K562 (cell line): ENCODE measurements at regions not wholly inside any gene's neighbourhood (a gene's known extent, or its start where the extent isn't known, plus 50 kb on each side); places are given as distances from the start of the nearest gene placed in this dataset.

Experiments used
- EP300 ChIP-seq: IDR thresholded peaks from 2 replicates; pipeline ENCODE4 v1.6.1; 2012; ENCODE audit warnings: low read length, improper control_type of control experiment
- TF ChIP-seq, protein P1 (sequence below), 3 experiments: IDR thresholded peaks in 2 of 3; conservative IDR thresholded peaks in 1 of 3; 2 replicates each; pipeline ENCODE4 v1.5.1; 2011 to 2012; ENCODE audit warnings: low read length in 3 of 3, mild to moderate bottlenecking in 3 of 3, control low read depth in 2 of 3, improper control_type of control experiment in 1 of 3, inconsistent platforms in 1 of 3, low read depth in 1 of 3, mixed read lengths in 1 of 3, moderate library complexity in 1 of 3; ENCODE audit not compliant: insufficient read depth in 2 of 3
- TF ChIP-seq, protein P2 (sequence below): fragments of 250-450 bp; sonication (Bioruptor Pico); IDR thresholded peaks from 2 replicates; pipeline ENCODE4 v1.4.0; 2020; ENCODE audit warnings: mild to moderate bottlenecking, moderate library complexity
- TF ChIP-seq, protein P3 (sequence below): fragments of 450-650 bp; IDR thresholded peaks from 2 replicates; pipeline ENCODE4 v1.6.1; 2016; ENCODE audit warnings: low read depth

DNA sequence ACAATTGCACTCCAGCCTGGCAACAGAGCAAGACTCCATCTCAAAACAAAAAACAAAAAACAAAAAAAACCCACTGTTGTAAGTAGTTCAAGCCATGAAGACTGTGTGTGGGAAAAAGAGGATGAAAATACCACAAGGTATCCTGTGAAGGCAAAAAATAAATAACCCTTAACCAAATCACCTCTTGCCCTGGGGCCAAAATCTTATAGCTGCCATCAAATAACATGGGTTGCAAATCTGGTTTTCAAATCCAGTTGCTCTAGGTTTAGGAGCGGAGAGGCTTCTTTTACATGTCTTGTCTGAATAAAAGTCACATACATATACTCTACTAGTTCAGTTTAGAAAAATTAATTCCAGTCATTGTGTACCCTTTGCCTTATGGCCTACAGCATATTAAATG lies 87.0 kb upstream of the STT3B start:
- TF ChIP-seq, protein P1, sequence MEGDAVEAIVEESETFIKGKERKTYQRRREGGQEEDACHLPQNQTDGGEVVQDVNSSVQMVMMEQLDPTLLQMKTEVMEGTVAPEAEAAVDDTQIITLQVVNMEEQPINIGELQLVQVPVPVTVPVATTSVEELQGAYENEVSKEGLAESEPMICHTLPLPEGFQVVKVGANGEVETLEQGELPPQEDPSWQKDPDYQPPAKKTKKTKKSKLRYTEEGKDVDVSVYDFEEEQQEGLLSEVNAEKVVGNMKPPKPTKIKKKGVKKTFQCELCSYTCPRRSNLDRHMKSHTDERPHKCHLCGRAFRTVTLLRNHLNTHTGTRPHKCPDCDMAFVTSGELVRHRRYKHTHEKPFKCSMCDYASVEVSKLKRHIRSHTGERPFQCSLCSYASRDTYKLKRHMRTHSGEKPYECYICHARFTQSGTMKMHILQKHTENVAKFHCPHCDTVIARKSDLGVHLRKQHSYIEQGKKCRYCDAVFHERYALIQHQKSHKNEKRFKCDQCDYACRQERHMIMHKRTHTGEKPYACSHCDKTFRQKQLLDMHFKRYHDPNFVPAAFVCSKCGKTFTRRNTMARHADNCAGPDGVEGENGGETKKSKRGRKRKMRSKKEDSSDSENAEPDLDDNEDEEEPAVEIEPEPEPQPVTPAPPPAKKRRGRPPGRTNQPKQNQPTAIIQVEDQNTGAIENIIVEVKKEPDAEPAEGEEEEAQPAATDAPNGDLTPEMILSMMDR (IDR thresholded peaks at IDR 0.05 in 2 of 3, conservative IDR thresholded peaks at IDR 0.05 in 1 of 3; ENCODE audit: insufficient read depth in 2 of 3, low read depth in 1 of 3, low read length in 3 of 3) = no peak
- TF ChIP-seq, protein P2, sequence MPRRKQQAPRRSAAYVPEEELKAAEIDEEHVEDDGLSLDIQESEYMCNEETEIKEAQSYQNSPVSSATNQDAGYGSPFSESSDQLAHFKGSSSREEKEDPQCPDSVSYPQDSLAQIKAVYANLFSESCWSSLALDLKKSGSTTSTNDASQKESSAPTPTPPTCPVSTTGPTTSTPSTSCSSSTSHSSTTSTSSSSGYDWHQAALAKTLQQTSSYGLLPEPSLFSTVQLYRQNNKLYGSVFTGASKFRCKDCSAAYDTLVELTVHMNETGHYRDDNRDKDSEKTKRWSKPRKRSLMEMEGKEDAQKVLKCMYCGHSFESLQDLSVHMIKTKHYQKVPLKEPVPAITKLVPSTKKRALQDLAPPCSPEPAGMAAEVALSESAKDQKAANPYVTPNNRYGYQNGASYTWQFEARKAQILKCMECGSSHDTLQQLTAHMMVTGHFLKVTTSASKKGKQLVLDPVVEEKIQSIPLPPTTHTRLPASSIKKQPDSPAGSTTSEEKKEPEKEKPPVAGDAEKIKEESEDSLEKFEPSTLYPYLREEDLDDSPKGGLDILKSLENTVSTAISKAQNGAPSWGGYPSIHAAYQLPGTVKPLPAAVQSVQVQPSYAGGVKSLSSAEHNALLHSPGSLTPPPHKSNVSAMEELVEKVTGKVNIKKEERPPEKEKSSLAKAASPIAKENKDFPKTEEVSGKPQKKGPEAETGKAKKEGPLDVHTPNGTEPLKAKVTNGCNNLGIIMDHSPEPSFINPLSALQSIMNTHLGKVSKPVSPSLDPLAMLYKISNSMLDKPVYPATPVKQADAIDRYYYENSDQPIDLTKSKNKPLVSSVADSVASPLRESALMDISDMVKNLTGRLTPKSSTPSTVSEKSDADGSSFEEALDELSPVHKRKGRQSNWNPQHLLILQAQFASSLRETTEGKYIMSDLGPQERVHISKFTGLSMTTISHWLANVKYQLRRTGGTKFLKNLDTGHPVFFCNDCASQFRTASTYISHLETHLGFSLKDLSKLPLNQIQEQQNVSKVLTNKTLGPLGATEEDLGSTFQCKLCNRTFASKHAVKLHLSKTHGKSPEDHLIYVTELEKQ = no peak
- TF ChIP-seq, protein P3, sequence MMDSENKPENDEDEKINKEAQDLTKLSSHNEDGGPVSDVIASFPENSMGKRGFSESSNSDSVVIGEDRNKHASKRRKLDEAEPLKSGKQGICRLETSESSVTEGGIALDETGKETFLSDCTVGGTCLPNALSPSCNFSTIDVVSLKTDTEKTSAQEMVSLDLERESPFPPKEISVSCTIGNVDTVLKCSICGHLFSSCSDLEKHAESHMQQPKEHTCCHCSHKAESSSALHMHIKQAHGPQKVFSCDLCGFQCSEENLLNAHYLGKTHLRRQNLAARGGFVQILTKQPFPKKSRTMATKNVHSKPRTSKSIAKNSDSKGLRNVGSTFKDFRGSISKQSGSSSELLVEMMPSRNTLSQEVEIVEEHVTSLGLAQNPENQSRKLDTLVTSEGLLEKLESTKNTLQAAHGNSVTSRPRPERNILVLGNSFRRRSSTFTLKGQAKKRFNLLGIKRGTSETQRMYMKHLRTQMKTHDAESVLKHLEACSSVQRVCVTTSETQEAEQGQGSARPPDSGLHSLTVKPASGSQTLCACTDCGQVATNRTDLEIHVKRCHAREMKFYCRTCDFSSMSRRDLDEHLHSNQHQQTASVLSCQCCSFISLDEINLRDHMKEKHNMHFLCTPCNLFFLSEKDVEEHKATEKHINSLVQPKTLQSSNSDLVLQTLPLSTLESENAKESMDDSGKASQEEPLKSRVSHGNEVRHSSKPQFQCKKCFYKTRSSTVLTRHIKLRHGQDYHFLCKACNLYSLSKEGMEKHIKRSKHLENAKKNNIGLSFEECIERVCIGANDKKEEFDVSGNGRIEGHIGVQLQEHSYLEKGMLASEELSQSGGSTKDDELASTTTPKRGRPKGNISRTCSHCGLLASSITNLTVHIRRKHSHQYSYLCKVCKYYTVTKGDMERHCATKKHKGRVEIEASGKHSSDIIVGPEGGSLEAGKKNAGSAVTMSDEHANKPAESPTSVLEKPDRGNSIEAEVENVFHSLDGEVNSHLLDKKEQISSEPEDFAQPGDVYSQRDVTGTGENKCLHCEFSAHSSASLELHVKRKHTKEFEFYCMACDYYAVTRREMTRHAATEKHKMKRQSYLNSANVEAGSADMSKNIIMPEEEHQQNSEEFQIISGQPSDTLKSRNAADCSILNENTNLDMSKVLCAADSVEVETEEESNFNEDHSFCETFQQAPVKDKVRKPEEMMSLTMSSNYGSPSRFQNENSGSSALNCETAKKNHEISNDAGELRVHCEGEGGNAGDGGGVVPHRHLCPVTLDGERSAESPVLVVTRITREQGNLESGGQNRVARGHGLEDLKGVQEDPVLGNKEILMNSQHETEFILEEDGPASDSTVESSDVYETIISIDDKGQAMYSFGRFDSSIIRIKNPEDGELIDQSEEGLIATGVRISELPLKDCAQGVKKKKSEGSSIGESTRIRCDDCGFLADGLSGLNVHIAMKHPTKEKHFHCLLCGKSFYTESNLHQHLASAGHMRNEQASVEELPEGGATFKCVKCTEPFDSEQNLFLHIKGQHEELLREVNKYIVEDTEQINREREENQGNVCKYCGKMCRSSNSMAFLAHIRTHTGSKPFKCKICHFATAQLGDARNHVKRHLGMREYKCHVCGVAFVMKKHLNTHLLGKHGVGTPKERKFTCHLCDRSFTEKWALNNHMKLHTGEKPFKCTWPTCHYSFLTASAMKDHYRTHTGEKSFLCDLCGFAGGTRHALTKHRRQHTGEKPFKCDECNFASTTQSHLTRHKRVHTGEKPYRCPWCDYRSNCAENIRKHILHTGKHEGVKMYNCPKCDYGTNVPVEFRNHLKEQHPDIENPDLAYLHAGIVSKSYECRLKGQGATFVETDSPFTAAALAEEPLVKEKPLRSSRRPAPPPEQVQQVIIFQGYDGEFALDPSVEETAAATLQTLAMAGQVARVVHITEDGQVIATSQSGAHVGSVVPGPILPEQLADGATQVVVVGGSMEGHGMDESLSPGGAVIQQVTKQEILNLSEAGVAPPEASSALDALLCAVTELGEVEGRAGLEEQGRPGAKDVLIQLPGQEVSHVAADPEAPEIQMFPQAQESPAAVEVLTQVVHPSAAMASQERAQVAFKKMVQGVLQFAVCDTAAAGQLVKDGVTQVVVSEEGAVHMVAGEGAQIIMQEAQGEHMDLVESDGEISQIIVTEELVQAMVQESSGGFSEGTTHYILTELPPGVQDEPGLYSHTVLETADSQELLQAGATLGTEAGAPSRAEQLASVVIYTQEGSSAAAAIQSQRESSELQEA = no peak
- TF ChIP-seq EP300 = no peak
